Upper lobe of right lung (tissue), 1 donor: ENCODE measurements at regions not wholly inside any gene's neighbourhood (a gene's known extent, or its start where the extent isn't known, plus 50 kb on each side); places are given as distances from the start of the nearest gene placed in this dataset.

Experiments used
- ATAC-seq: fragments of 200-7000 bp; cut with Tn5 transposase; one replicate; pipeline ENCODE4 v1.9.1; 2020; ENCODE audit warnings: mild to moderate bottlenecking, moderate library complexity
- DNase-seq: peaks from one replicate; pipeline ENCODE4 v3.0.0-alpha.2; 2020
- H3K27ac ChIP-seq: fragments of 200-600 bp; one replicate; pipeline ENCODE4 v1.8.0; 2022
- H3K27me3 ChIP-seq: fragments of 200-600 bp; one replicate; pipeline ENCODE4 v1.8.0; 2022; ENCODE audit warnings: mild to moderate bottlenecking
- H3K36me3 ChIP-seq: fragments of 200-600 bp; one replicate; pipeline ENCODE4 v1.8.0; 2022
- H3K4me1 ChIP-seq: fragments of 200-600 bp; one replicate; pipeline ENCODE4 v1.8.0; 2022
- H3K4me3 ChIP-seq: fragments of 200-600 bp; one replicate; pipeline ENCODE4 v1.8.0; 2022; ENCODE audit warnings: mild to moderate bottlenecking
- H3K9me3 ChIP-seq: fragments of 200-600 bp; one replicate; pipeline ENCODE4 v1.8.0; 2022
- intact Hi-C: fragments of 100-400 bp; cut with DNase I; formaldehyde crosslinking; loops from one replicate; pipeline ENCODE4 v1.11.0; 2022
- TF ChIP-seq, protein P1 (sequence below): fragments of 200-600 bp; IDR thresholded peaks from one replicate; pipeline ENCODE4 v1.8.0; 2022; ENCODE audit warnings: antibody characterized with exemption
- donor health status: DM: no; HTN: yes; CAD: no; lungs with severe emphysema.

DNA sequence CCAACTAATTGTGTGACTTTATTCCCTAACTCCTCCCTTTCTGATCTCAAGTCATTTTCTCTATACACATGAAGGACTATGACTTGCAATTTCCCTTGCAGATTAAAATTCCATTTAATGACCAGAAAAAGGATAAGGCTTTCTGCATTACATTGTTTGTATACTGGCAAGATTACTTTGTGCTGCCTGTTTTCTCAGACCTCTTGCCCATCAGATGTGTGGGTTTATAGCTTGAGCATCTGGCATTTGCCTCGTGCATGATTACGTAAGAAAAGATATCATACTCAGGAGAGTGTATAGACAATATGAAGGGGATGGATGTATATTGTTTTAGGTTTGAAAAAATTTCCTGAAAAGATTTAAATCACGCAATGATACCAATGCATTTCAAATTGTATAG lies 593.8 kb upstream of the SLIT2 start:
- Histone ChIP-seq H3K27me3 (no peaks in the 10 kb centered on the region), H3K36me3 (no peaks in the 10 kb centered on the region), H3K4me3 (no peak overlapping the region), H3K4me1 (no peaks in the 10 kb centered on the region), H3K27ac (no peak overlapping the region), H3K9me3 (no peaks in the 10 kb centered on the region)
- TF ChIP-seq, protein P1, sequence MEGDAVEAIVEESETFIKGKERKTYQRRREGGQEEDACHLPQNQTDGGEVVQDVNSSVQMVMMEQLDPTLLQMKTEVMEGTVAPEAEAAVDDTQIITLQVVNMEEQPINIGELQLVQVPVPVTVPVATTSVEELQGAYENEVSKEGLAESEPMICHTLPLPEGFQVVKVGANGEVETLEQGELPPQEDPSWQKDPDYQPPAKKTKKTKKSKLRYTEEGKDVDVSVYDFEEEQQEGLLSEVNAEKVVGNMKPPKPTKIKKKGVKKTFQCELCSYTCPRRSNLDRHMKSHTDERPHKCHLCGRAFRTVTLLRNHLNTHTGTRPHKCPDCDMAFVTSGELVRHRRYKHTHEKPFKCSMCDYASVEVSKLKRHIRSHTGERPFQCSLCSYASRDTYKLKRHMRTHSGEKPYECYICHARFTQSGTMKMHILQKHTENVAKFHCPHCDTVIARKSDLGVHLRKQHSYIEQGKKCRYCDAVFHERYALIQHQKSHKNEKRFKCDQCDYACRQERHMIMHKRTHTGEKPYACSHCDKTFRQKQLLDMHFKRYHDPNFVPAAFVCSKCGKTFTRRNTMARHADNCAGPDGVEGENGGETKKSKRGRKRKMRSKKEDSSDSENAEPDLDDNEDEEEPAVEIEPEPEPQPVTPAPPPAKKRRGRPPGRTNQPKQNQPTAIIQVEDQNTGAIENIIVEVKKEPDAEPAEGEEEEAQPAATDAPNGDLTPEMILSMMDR = no peak
- intact Hi-C loops = no loop called here
- DNase-seq (no peak), ATAC-seq (no peak)

DNA sequence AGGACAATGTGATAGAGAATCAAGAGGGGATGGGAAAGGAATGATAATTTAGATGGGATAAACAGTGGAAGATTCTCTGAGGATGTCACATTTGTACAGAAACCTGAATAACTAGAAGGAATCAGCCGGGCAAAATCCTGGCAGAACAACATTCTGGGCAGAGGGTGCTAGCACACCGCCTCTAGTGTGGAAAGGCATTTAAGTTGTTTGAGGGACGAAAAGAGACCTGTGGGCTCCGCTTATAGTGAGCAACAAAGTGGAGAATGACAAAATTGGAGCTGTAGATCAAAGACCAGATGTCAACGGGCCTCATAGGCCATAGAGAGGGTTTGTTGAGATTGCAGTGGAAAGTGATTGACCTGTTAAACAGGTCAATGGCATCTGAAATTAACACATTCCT lies 596.0 kb upstream of the SLIT2 start:
- Histone ChIP-seq H3K27ac (no peak overlapping the region), H3K27me3 (no peaks in the 10 kb centered on the region), H3K4me3 (no peak overlapping the region), H3K9me3 (no peaks in the 10 kb centered on the region), H3K36me3 (no peaks in the 10 kb centered on the region), H3K4me1 (no peaks in the 10 kb centered on the region)
- DNase-seq = no peak
- intact Hi-C loops = no loop called here
- ATAC-seq = no peak
- TF ChIP-seq, protein P1 = no peak

DNA sequence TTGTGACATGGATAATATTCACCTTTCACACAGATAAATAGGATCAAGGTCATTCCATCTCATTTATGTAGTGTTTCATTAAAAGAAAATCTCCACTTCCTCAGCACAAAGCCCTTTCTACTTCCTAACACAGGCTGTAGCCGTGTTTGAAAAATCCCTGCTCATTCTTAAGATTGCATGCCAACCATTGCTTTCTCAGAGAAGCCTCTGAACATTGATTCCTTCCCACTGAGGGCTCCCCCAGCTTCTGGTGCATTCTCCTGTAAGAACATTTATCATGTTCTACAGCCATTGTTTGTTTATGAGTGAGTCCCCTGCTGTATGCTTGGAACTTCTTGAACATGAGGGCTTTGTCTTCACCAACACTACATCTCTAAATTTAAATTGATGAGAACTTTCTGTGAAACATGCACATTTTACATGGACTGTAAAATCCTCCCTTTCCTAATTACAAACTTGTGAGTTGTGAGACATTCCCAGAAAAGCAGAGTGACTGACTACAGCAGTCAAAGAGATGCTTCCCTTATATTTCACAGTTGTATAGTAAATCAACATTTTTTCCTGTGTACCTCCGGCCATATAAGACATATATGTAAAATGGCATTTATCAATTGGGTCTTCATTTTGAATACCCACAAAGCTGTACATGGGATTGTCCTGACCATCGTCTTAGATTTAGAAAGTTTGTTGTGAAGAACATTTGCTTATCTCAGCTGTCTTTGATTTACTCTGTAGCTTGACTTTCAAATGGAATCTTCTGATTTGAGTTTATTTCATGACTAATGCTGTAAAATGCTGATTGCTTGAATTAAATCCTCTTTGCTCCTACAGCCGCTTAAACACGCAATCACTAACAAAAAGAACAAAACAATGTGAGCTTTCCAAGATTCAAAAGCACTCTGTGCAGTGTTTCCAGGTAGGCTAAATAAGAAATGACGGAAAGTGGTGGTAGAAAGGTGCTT lies 600.5 kb upstream of the SLIT2 start:
- TF ChIP-seq, protein P1 = no peak
- Histone ChIP-seq H3K9me3 (no peaks in the 10 kb centered on the region), H3K27ac (no peak overlapping the region), H3K4me3 (no peak overlapping the region), H3K36me3 (no peaks in the 10 kb centered on the region), H3K4me1 (no peaks in the 10 kb centered on the region), H3K27me3 (no peaks in the 10 kb centered on the region)
- intact Hi-C loops = no loop called here
- no peak for DNase-seq
- no peak for ATAC-seq

DNA sequence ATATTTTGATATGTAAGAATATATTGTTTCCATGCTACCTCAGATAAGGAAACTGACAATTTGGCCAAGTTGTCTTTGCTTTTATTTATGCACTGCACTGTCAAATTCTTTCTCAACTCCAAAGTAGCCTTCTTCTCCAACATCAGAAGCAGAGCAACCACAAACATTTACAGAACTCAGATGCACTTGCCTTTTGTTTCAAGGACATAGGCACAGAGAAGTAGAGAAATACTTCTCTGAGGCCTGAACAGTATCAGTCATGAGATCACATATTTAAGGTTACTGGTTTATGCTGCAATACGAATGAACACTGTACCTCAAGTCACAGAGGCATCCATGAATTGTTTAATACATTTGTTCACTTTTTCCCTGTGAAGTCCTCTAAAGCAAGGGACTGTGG lies 606.1 kb upstream of the SLIT2 start:
- no peaks in the 10 kb centered on the region for H3K4me1 ChIP-seq
- H3K36me3 ChIP-seq = no peaks in the 10 kb centered on the region
- TF ChIP-seq, protein P1 = no peak
- intact Hi-C loops = no loop called here
- H3K27me3 ChIP-seq = no peaks in the 10 kb centered on the region
- ATAC-seq (no peak), DNase-seq (no peak)
- H3K9me3 ChIP-seq = no peaks in the 10 kb centered on the region
- H3K4me3 ChIP-seq = no peak overlapping the region
- H3K27ac ChIP-seq = no peak overlapping the region

DNA sequence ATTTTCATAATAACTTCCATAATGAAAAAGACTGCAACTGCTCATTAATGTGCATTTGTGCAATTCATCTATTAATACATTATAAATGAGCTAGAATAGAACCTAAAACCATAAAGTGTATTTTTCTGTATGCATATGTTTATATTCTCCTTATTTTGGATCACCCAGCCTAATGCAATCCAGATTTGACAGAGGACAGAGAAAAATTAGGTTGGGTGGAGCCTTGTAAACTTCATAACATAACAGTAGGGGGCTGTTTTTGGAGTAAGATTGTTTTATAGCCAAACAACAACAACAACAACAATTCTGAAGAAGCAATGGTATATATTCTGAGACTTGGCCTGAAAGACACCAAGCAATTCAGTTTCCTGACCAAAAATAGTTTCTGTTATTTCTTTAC lies 615.3 kb upstream of the SLIT2 start:
- no peak for ATAC-seq
- TF ChIP-seq, protein P1 = no peak
- H3K36me3 ChIP-seq = no peaks in the 10 kb centered on the region

More for the DNA sequence above, 615.3 kb upstream of the SLIT2 start:
- no peak for DNase-seq
- Histone ChIP-seq H3K27ac (no peak overlapping the region), H3K9me3 (no peaks in the 10 kb centered on the region), H3K4me3 (no peak overlapping the region), H3K27me3 (no peaks in the 10 kb centered on the region), H3K4me1 (no peaks in the 10 kb centered on the region)
- intact Hi-C loops = no loop called here
